CMK (cell line): ENCODE measurements at regions not wholly inside any gene's neighbourhood (a gene's known extent, or its start where the extent isn't known, plus 50 kb on each side); places are given as distances from the start of the nearest gene placed in this dataset.

Experiments
- DNase-seq: peaks from one replicate; pipeline ENCODE4 v3.0.0-alpha.2; 2010; ENCODE audit warnings: low read depth

DNA sequence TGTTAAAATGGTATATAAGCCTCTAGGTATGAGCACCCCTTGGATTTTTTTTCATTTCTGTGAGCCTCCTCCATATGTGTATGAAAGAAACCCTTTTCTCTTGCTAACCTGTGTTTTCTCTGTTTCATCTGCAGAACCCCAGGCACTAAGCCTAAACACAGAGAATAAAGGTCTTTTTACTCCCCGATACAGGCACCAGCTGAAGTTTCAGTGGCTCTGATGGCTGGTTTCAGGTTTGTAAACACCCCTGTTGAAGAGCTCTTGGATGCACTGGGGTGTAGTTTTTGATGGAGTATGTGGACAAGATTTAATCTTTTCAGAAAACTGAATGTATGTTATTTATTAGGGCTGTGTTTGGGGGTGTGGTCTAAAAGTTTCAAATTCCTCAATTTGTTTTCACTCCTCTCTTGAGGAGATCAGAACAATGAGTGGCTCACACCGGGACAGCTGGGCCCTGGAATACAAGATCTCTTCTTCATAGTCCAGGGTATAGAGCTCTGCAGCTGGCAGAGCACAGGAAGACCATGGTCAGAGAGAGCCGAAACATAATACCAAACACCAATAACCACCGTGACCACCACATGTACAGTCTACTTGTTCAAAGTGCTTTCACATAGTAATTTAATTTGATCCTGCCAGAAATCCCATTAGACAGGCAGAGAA is 50.2 kb upstream of the VTCN1 start:
- no peak for DNase-seq
